SH-SY5Y (cell line): ENCODE measurements at regions not wholly inside any gene's neighbourhood (a gene's known extent, or its start where the extent isn't known, plus 50 kb on each side); places are given as distances from the start of the nearest gene placed in this dataset.

Source experiments
- GATA2 ChIP-seq: IDR thresholded peaks from 2 replicates; pipeline ENCODE4 v1.6.1; 2011; ENCODE audit warnings: mild to moderate bottlenecking, low read depth, low read length
- GATA3 ChIP-seq: IDR thresholded peaks from 2 replicates; pipeline ENCODE4 v1.6.1; 2011; ENCODE audit warnings: low read depth, mild to moderate bottlenecking, low read length, moderate library complexity

- TF ChIP-seq GATA2 (no peak), GATA3 (no peak)
These were observed 208.1 kb upstream of the CADM1 start for GRCh38 chr11:115712296-115712695.
